HCT116 (cell line): ENCODE measurements at regions not wholly inside any gene's neighbourhood (a gene's known extent, or its start where the extent isn't known, plus 50 kb on each side); places are given as distances from the start of the nearest gene placed in this dataset.

Source experiments
- ATAC-seq: fragments of 200-7000 bp; cut with Tn5 transposase; 2 replicates; pipeline ENCODE4 v1.9.1; 2020; ENCODE audit warnings: mild to moderate bottlenecking, moderate library complexity
- BruUV-seq: library from RNA; stranded (reverse); fragments of 400-500 nt; replicated peaks from 2 replicates; lab custom pipeline; 2021; lab: Mats Ljungman, UMichigan
- CTCF ChIA-PET: fragments of 300-600 bp; sonication (Branson Sonifier 250); formaldehyde crosslinking; loops from one replicate; lab custom pipeline; 2021; ENCODE audit warnings: antibody characterized with exemption; lab: Charles Lee
- POLR2A ChIA-PET: fragments of 300-600, 350-600 bp; sonication (Branson Sonifier 250); formaldehyde crosslinking; loops from one replicate; lab custom pipeline; 2021; ENCODE audit warnings: antibody characterized with exemption; lab: Charles Lee
- RAD21 ChIA-PET, 2 experiments: fragments of 300-600 bp; sonication (Branson Sonifier 250); formaldehyde crosslinking; loops; one replicate each; lab custom pipeline; 2023; ENCODE audit warnings: low total read pairs in 2 of 2; ENCODE audit not compliant: uncharacterized antibody in 2 of 2, unreplicated experiment in 2 of 2, low non-redundant PET in 1 of 2; lab: Charles Lee
- DNase-seq: peaks from one replicate; pipeline ENCODE4 v3.0.0-alpha.2; 2010; ENCODE audit warnings: low read depth, low spot score
- H2AFZ ChIP-seq: fragments of 200-600 bp; shearing (Covaris generic), sonication (generic); 2 replicates; pipeline ENCODE4 v1.6.1; 2017; ENCODE audit warnings: low read depth, mixed run types, mixed read lengths, antibody characterized with exemption, low read length; ENCODE audit not compliant: poor library complexity, severe bottlenecking
- H3K27ac ChIP-seq: 2 replicates; pipeline ENCODE4 v1.5.1; 2012; ENCODE audit warnings: low read depth, low read length
- H3K27me3 ChIP-seq: fragments of 200-600 bp; sonication (generic); 2 replicates; pipeline ENCODE4 v1.6.1; 2016; ENCODE audit warnings: mixed run types, low read length, mixed read lengths; ENCODE audit not compliant: insufficient read depth
- H3K36me3 ChIP-seq, 2 experiments: fragments of 200-500 bp in 1 of 2; fragments of 200-600 bp in 1 of 2; sonication (Bioruptor generic) in 1 of 2; sonication (generic) in 1 of 2; 2 replicates each; pipeline versions ENCODE4 v1.5.1 to v1.6.1; 2014 to 2016; ENCODE audit warnings: low read length in 2 of 2, inconsistent platforms in 1 of 2, mixed read lengths in 1 of 2, mixed run types in 1 of 2; ENCODE audit not compliant: insufficient read depth in 2 of 2, control insufficient read depth in 1 of 2
- H3K4me1 ChIP-seq, 2 experiments: fragments of 200-600 bp in 1 of 2; sonication (generic) in 1 of 2; 2 replicates each; pipeline versions ENCODE4 v1.5.1 to v1.6.1; 2012 to 2017; ENCODE audit warnings: low read length in 2 of 2, inconsistent platforms in 1 of 2, mild to moderate bottlenecking in 1 of 2, mixed read lengths in 1 of 2, mixed run types in 1 of 2, moderate library complexity in 1 of 2; ENCODE audit not compliant: insufficient read depth in 2 of 2, control insufficient read depth in 1 of 2
- H3K4me2 ChIP-seq: fragments of 200-600 bp; sonication (generic); 2 replicates; pipeline ENCODE4 v1.6.1; 2017; ENCODE audit warnings: mixed run types, low read length, mixed read lengths
- H3K4me3 ChIP-seq, 2 experiments: fragments of 200-600 bp in 1 of 2; sonication (generic) in 1 of 2; replicated peaks in 1 of 2; 2 replicates each; pipeline ENCODE4 v1.5.1; 2011 to 2016; ENCODE audit warnings: low read length in 2 of 2, control low read depth in 1 of 2, low read depth in 1 of 2, mild to moderate bottlenecking in 1 of 2, mixed read lengths in 1 of 2, mixed run types in 1 of 2
- H3K79me2 ChIP-seq: fragments of 200-600 bp; sonication (generic); 2 replicates; pipeline ENCODE4 v1.6.1; 2017; ENCODE audit warnings: mild to moderate bottlenecking, mixed run types, low read length, moderate library complexity, mixed read lengths; ENCODE audit not compliant: insufficient read depth
- H3K9ac ChIP-seq: fragments of 200-600 bp; sonication (generic); 2 replicates; pipeline ENCODE4 v1.6.1; 2016; ENCODE audit warnings: low read length, mixed read lengths
- H3K9me2 ChIP-seq: fragments of 200-600 bp; sonication (generic), shearing (Covaris generic); 2 replicates; pipeline ENCODE4 v1.6.1; 2017; ENCODE audit warnings: mixed run types, mild to moderate bottlenecking, moderate library complexity; ENCODE audit not compliant: insufficient read depth
- H3K9me3 ChIP-seq, 2 experiments: fragments of 200-500 bp in 1 of 2; fragments of 200-600 bp in 1 of 2; sonication (Bioruptor generic) in 1 of 2; sonication (generic) in 1 of 2; 2 replicates each; pipeline ENCODE4 v1.6.1; 2014 to 2017; ENCODE audit warnings: low read length in 2 of 2, mixed read lengths in 2 of 2, inconsistent platforms in 1 of 2, low read depth in 1 of 2, mild to moderate bottlenecking in 1 of 2, mixed run types in 1 of 2, moderate library complexity in 1 of 2; ENCODE audit not compliant: control insufficient read depth in 1 of 2, insufficient read depth in 1 of 2
- H4K20me1 ChIP-seq: fragments of 200-600 bp; sonication (generic), shearing (Covaris generic); 2 replicates; pipeline ENCODE4 v1.6.1; 2017; ENCODE audit warnings: mixed run types, mild to moderate bottlenecking, moderate library complexity; ENCODE audit not compliant: insufficient read depth
- CBX3 ChIP-seq: IDR thresholded peaks from 2 replicates; pipeline ENCODE4 v1.6.1; 2012; ENCODE audit warnings: low read depth
- EGR1 ChIP-seq: IDR thresholded peaks from 2 replicates; pipeline ENCODE4 v1.6.1; 2012; ENCODE audit warnings: low read depth
- ELF1 ChIP-seq: IDR thresholded peaks from 2 replicates; pipeline ENCODE4 v1.6.1; 2012; ENCODE audit warnings: low read depth, borderline replicate concordance
- EZH2phosphoT487 ChIP-seq: fragments of 200-600 bp; IDR thresholded peaks from 2 replicates; pipeline ENCODE4 v1.6.1; 2018; ENCODE audit warnings: antibody characterized with exemption, borderline replicate concordance
- JUND ChIP-seq: IDR thresholded peaks from 2 replicates; pipeline ENCODE4 v1.6.1; 2012
- POLR2A ChIP-seq: IDR thresholded peaks from 2 replicates; pipeline ENCODE4 v1.7.0; 2011; ENCODE audit warnings: borderline replicate concordance; ENCODE audit not compliant: insufficient read depth, insufficient read length; ENCODE audit errors: extremely low read depth
- RAD21 ChIP-seq: IDR thresholded peaks from 2 replicates; pipeline ENCODE4 v1.6.1; 2012; ENCODE audit warnings: low read depth, mild to moderate bottlenecking
- SIN3A ChIP-seq: IDR thresholded peaks from 2 replicates; pipeline ENCODE4 v1.6.1; 2012; ENCODE audit warnings: low read depth
- SP1 ChIP-seq: IDR thresholded peaks from 2 replicates; pipeline ENCODE4 v1.6.1; 2012; ENCODE audit warnings: low read depth
- SRF ChIP-seq: IDR thresholded peaks from 2 replicates; pipeline ENCODE4 v1.6.1; 2012; ENCODE audit warnings: low read depth
- TCF7L2 ChIP-seq: IDR thresholded peaks from 2 replicates; pipeline ENCODE4 v1.7.0; 2011; ENCODE audit warnings: borderline replicate concordance, inconsistent platforms; ENCODE audit not compliant: insufficient read depth, insufficient read length; ENCODE audit errors: extremely low read depth
- YY1 ChIP-seq: IDR thresholded peaks from 2 replicates; pipeline ENCODE4 v1.6.1; 2011; ENCODE audit warnings: low read length, low read depth, moderate library complexity, mild to moderate bottlenecking; ENCODE audit not compliant: insufficient replicate concordance; ENCODE audit errors: extremely low read depth
- ZFX ChIP-seq: fragments of 450-650 bp; IDR thresholded peaks from 2 replicates; pipeline ENCODE4 v1.6.1; 2017
- intact Hi-C: fragments of 100-400 bp; cut with micrococcal nuclease; formaldehyde crosslinking; loops from 2 replicates; pipeline ENCODE4 v1.10.0; 2022
- TF ChIP-seq, protein P1 (sequence below): IDR thresholded peaks from 2 replicates; pipeline ENCODE4 v1.6.1; 2012
- TF ChIP-seq, protein P2 (sequence below): IDR thresholded peaks from 2 replicates; pipeline ENCODE4 v1.6.1; 2012
- TF ChIP-seq, protein P3 (sequence below), 3 experiments: fragments of 200-600 bp in 1 of 3; sonication (generic) in 1 of 3; IDR thresholded peaks in 2 of 3; conservative IDR thresholded peaks in 1 of 3; 2 replicates each; pipeline ENCODE4 v1.5.1; 2012 to 2017; ENCODE audit warnings: low read depth in 2 of 3, low read length in 2 of 3, antibody characterized with exemption in 1 of 3, borderline replicate concordance in 1 of 3, control low read depth in 1 of 3, mild to moderate bottlenecking in 1 of 3, mixed read lengths in 1 of 3, mixed run types in 1 of 3, moderate library complexity in 1 of 3; ENCODE audit not compliant: insufficient read depth in 1 of 3
- TF ChIP-seq, protein P4 (sequence below): IDR thresholded peaks from 2 replicates; pipeline ENCODE4 v1.6.1; 2012; ENCODE audit warnings: low read depth
- TF ChIP-seq, protein P5 (sequence below): IDR thresholded peaks from 2 replicates; pipeline ENCODE4 v1.6.1; 2011; ENCODE audit warnings: mild to moderate bottlenecking, low read length, moderate library complexity; ENCODE audit not compliant: insufficient replicate concordance; ENCODE audit errors: extremely low read depth

DNA sequence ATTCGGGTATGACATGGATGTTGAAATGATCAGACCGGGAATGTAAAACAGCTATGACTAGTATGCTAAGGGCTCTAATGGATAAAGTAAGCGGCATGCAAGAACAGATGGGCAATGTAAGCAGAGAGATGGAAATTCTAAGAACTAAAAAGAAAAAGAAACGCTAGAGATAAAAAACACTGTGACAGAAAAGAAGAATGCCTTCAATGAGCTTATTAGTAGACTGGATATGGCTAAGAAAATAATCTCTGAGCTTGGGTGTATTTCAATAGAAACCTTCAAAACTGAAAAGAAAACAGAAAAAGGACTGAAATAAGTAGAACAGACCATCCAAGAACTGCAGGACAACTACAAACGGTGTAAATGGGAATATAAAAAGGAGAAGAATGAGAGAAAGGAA, 101.2 kb downstream of the HES1 start:
- Histone ChIP-seq H3K4me1 (peaks cover 4% of the 10 kb centered on the region in 2 experiments; a peak in 2 of 4 replicates), H3K27me3 (no peaks in the 10 kb centered on the region), H3K9me3 (no peaks in the 10 kb centered on the region)
- TF ChIP-seq JUND (no peak), EZH2phosphoT487 (no peak), ZFX (no peak), YY1 (no peak), SRF (no peak), POLR2A (no peak), EGR1 (no peak), RAD21 (no peak), ELF1 (no peak), SP1 (no peak), SIN3A (no peak), CBX3 (no peak), TCF7L2 (no peak)
- TF ChIP-seq, protein P1, sequence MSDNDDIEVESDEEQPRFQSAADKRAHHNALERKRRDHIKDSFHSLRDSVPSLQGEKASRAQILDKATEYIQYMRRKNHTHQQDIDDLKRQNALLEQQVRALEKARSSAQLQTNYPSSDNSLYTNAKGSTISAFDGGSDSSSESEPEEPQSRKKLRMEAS: no peak
- TF ChIP-seq, protein P2, sequence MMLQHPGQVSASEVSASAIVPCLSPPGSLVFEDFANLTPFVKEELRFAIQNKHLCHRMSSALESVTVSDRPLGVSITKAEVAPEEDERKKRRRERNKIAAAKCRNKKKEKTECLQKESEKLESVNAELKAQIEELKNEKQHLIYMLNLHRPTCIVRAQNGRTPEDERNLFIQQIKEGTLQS: no peak
- TF ChIP-seq, protein P3, sequence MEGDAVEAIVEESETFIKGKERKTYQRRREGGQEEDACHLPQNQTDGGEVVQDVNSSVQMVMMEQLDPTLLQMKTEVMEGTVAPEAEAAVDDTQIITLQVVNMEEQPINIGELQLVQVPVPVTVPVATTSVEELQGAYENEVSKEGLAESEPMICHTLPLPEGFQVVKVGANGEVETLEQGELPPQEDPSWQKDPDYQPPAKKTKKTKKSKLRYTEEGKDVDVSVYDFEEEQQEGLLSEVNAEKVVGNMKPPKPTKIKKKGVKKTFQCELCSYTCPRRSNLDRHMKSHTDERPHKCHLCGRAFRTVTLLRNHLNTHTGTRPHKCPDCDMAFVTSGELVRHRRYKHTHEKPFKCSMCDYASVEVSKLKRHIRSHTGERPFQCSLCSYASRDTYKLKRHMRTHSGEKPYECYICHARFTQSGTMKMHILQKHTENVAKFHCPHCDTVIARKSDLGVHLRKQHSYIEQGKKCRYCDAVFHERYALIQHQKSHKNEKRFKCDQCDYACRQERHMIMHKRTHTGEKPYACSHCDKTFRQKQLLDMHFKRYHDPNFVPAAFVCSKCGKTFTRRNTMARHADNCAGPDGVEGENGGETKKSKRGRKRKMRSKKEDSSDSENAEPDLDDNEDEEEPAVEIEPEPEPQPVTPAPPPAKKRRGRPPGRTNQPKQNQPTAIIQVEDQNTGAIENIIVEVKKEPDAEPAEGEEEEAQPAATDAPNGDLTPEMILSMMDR (IDR thresholded peaks at IDR 0.05 in 2 of 3, conservative IDR thresholded peaks at IDR 0.05 in 1 of 3; ENCODE audit: borderline replicate concordance in 1 of 3, insufficient read depth in 1 of 3, low read depth in 2 of 3, low read length in 2 of 3): no peak
- TF ChIP-seq, protein P4, sequence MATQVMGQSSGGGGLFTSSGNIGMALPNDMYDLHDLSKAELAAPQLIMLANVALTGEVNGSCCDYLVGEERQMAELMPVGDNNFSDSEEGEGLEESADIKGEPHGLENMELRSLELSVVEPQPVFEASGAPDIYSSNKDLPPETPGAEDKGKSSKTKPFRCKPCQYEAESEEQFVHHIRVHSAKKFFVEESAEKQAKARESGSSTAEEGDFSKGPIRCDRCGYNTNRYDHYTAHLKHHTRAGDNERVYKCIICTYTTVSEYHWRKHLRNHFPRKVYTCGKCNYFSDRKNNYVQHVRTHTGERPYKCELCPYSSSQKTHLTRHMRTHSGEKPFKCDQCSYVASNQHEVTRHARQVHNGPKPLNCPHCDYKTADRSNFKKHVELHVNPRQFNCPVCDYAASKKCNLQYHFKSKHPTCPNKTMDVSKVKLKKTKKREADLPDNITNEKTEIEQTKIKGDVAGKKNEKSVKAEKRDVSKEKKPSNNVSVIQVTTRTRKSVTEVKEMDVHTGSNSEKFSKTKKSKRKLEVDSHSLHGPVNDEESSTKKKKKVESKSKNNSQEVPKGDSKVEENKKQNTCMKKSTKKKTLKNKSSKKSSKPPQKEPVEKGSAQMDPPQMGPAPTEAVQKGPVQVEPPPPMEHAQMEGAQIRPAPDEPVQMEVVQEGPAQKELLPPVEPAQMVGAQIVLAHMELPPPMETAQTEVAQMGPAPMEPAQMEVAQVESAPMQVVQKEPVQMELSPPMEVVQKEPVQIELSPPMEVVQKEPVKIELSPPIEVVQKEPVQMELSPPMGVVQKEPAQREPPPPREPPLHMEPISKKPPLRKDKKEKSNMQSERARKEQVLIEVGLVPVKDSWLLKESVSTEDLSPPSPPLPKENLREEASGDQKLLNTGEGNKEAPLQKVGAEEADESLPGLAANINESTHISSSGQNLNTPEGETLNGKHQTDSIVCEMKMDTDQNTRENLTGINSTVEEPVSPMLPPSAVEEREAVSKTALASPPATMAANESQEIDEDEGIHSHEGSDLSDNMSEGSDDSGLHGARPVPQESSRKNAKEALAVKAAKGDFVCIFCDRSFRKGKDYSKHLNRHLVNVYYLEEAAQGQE: no peak
- TF ChIP-seq, protein P5, sequence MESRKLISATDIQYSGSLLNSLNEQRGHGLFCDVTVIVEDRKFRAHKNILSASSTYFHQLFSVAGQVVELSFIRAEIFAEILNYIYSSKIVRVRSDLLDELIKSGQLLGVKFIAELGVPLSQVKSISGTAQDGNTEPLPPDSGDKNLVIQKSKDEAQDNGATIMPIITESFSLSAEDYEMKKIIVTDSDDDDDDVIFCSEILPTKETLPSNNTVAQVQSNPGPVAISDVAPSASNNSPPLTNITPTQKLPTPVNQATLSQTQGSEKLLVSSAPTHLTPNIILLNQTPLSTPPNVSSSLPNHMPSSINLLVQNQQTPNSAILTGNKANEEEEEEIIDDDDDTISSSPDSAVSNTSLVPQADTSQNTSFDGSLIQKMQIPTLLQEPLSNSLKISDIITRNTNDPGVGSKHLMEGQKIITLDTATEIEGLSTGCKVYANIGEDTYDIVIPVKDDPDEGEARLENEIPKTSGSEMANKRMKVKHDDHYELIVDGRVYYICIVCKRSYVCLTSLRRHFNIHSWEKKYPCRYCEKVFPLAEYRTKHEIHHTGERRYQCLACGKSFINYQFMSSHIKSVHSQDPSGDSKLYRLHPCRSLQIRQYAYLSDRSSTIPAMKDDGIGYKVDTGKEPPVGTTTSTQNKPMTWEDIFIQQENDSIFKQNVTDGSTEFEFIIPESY: no peak
- TF ChIP-seq, all 23 proteins: peak for 0
- H2AFZ ChIP-seq: no peak overlapping the region
- CTCF ChIA-PET: no interaction called here
- H3K9me2 ChIP-seq: no peaks in the 10 kb centered on the region
- DNase-seq: no peak
- no peak overlapping the region for H3K27ac ChIP-seq
- no peaks in the 10 kb centered on the region for H3K36me3 ChIP-seq
- H3K9ac ChIP-seq: no peak overlapping the region
- no peak overlapping the region for H3K4me3 ChIP-seq
- no peaks in the 10 kb centered on the region for H4K20me1 ChIP-seq
- POLR2A ChIA-PET: no interaction called here
- ATAC-seq: no peak
- no TSS peak for BruUV-seq
- H3K4me2 ChIP-seq: no peak overlapping the region
- intact Hi-C loops: no loop called here
- no peaks in the 10 kb centered on the region for H3K79me2 ChIP-seq
- RAD21 ChIA-PET: no interaction called here
